HG03558 (cell line): ENCODE measurements at regions not wholly inside any gene's neighbourhood (a gene's known extent, or its start where the extent isn't known, plus 50 kb on each side); places are given as distances from the start of the nearest gene placed in this dataset.

Experiments used
- ATAC-seq: cut with Tn5 transposase; IDR thresholded peaks from one replicate; pipeline ENCODE4 v1.9.1; 2021; ENCODE audit warnings: moderate number of reproducible peaks; ENCODE audit not compliant: unreplicated experiment; ENCODE audit errors: extremely low read depth

GRCh38 chr2:103448495-103448894 lies 686.7 kb downstream of the TMEM182 start:
- no peak for ATAC-seq

GRCh38 chr2:103451283-103451682 lies 689.5 kb downstream of the TMEM182 start:
- ATAC-seq = no peak

GRCh38 chr2:103459283-103459682 lies 697.5 kb downstream of the TMEM182 start:
- no peak for ATAC-seq

GRCh38 chr2:103462101-103462500 lies 700.3 kb downstream of the TMEM182 start:
- no peak for ATAC-seq

- ATAC-seq = no peak
These were observed 700.9 kb downstream of the TMEM182 start for GRCh38 chr2:103462712-103463111.

- ATAC-seq = no peak
These were observed 703.0 kb downstream of the TMEM182 start for GRCh38 chr2:103464831-103465230.

- no peak for ATAC-seq
These were observed 708.0 kb downstream of the TMEM182 start for GRCh38 chr2:103469800-103470199.

- ATAC-seq = no peak
These were observed 723.1 kb downstream of the TMEM182 start for GRCh38 chr2:103484906-103485305.

- no peak for ATAC-seq
These were observed 735.0 kb downstream of the TMEM182 start for GRCh38 chr2:103496850-103497249.

- ATAC-seq = no peak
These were observed 745.0 kb downstream of the TMEM182 start for GRCh38 chr2:103506812-103507211.

GRCh38 chr2:103512442-103512841 lies 750.6 kb downstream of the TMEM182 start:
- no peak for ATAC-seq

GRCh38 chr2:103520547-103520946 lies 758.7 kb downstream of the TMEM182 start:
- ATAC-seq = no peak

GRCh38 chr2:103525756-103526155 lies 763.9 kb downstream of the TMEM182 start:
- no peak for ATAC-seq

GRCh38 chr2:103526757-103527156 lies 764.9 kb downstream of the TMEM182 start:
- ATAC-seq = no peak

GRCh38 chr2:103527278-103527677 lies 765.4 kb downstream of the TMEM182 start:
- no peak for ATAC-seq

GRCh38 chr2:103529798-103530502 lies 768.1 kb downstream of the TMEM182 start:
- ATAC-seq = no peak

GRCh38 chr2:103552775-103553174 lies 790.9 kb downstream of the TMEM182 start:
- no peak for ATAC-seq

GRCh38 chr2:103594823-103595222 lies 833.0 kb downstream of the TMEM182 start:
- ATAC-seq = no peak

- no peak for ATAC-seq
These were observed 843.4 kb downstream of the TMEM182 start for GRCh38 chr2:103605071-103605780.

GRCh38 chr2:103615611-103616105 lies 853.8 kb downstream of the TMEM182 start:
- ATAC-seq = no peak

- ATAC-seq = no peak
These were observed 855.1 kb downstream of the TMEM182 start for GRCh38 chr2:103616891-103617290.

- ATAC-seq = no peak
These were observed 856.3 kb downstream of the TMEM182 start for GRCh38 chr2:103618112-103618511.
